ENCODE measurements at regions not wholly inside any gene's neighbourhood (a gene's known extent, or its start where the extent isn't known, plus 50 kb on each side); places are given as distances from the start of the nearest gene placed in this dataset.
"Not testable (repeated sequence)": the region's sequence is repeated elsewhere in the genome, so short reads cannot be mapped to it uniquely, and the experiment has no call there.

- Histone ChIP-seq H3K27ac (no peak overlapping the region), H3K9me3 (no peaks in the 10 kb centered on the region), H3K4me1 (no peaks in the 10 kb centered on the region), H3K4me3 (no peak overlapping the region), H3K36me3 (no peaks in the 10 kb centered on the region), H3K27me3 (no peaks in the 10 kb centered on the region)
- no peak for DNase-seq (ENCODE audit: low spot score in 2 of 2)
- intact Hi-C loops (cut with DNase I), result no loop called here
- TF ChIP-seq CTCF (IDR thresholded peaks at IDR 0.05), result no peak
These were observed 124.0 kb upstream of the TBX5 start for GRCh38 chr12:114529966-114530365.

GRCh38 chr12:114528766-114529165 is 122.8 kb upstream of the TBX5 start:
- H3K4me3 ChIP-seq, result no peak overlapping the region
- no peak overlapping the region for H3K27ac ChIP-seq
- TF ChIP-seq CTCF (IDR thresholded peaks at IDR 0.05), result no peak
- H3K4me1 ChIP-seq, result no peaks in the 10 kb centered on the region
- no peak for DNase-seq (ENCODE audit: low spot score in 2 of 2)
- no peaks in the 10 kb centered on the region for H3K36me3 ChIP-seq
- H3K9me3 ChIP-seq, result no peaks in the 10 kb centered on the region
- intact Hi-C loops (cut with DNase I), result no loop called here
- no peaks in the 10 kb centered on the region for H3K27me3 ChIP-seq

GRCh38 chr12:114521160-114521559 is 115.2 kb upstream of the TBX5 start:
- intact Hi-C loops (cut with DNase I); H3K36me3 ChIP-seq; H3K4me3 ChIP-seq; H3K4me1 ChIP-seq; H3K9me3 ChIP-seq; DNase-seq (ENCODE audit: low spot score in 2 of 2); H3K27ac ChIP-seq; H3K27me3 ChIP-seq: not testable (repeated sequence)

GRCh38 chr12:114512351-114512750 is 106.4 kb upstream of the TBX5 start:
- H3K27me3 ChIP-seq, result no peaks in the 10 kb centered on the region
- intact Hi-C loops (cut with DNase I), result no loop called here
- no peak for DNase-seq (ENCODE audit: low spot score in 2 of 2)
- H3K27ac ChIP-seq, result no peak overlapping the region
- TF ChIP-seq CTCF (IDR thresholded peaks at IDR 0.05), result no peak
- H3K9me3 ChIP-seq, result no peaks in the 10 kb centered on the region
- H3K4me1 ChIP-seq, result no peaks in the 10 kb centered on the region
- H3K36me3 ChIP-seq, result no peaks in the 10 kb centered on the region
- no peak overlapping the region for H3K4me3 ChIP-seq

- intact Hi-C loops (cut with DNase I), result loop anchor here (1.0 to 5.0 kb wide), 3 partner anchors 342 to 541 kb away; partner anchors contain the start of gene RBM19
- no peaks in the 10 kb centered on the region for H3K27me3 ChIP-seq
- H3K4me1 ChIP-seq, result no peaks in the 10 kb centered on the region
- TF ChIP-seq CTCF (IDR thresholded peaks at IDR 0.05), result peak; percentile 56 to 78 (median 57)
- H3K4me3 ChIP-seq, result no peak overlapping the region
- H3K27ac ChIP-seq, result no peak overlapping the region
- peak in 1 of 2 donors; percentile 79 for DNase-seq (ENCODE audit: low spot score in 2 of 2)
- no peaks in the 10 kb centered on the region for H3K36me3 ChIP-seq
- H3K9me3 ChIP-seq, result no peaks in the 10 kb centered on the region
These were observed 102.7 kb upstream of the TBX5 start for GRCh38 chr12:114508529-114509129.

GRCh38 chr12:114506651-114507050 is 100.7 kb upstream of the TBX5 start:
- Histone ChIP-seq H3K36me3 (no peaks in the 10 kb centered on the region), H3K4me1 (no peaks in the 10 kb centered on the region), H3K9me3 (no peaks in the 10 kb centered on the region), H3K27me3 (no peaks in the 10 kb centered on the region), H3K4me3 (no peak overlapping the region), H3K27ac (no peak overlapping the region)
- TF ChIP-seq CTCF (IDR thresholded peaks at IDR 0.05), result no peak
- intact Hi-C loops (cut with DNase I), result loop anchor here (5.0 kb wide), 1 partner anchor 539 kb away; the partner anchor contains the start of gene RBM19
- no peak for DNase-seq (ENCODE audit: low spot score in 2 of 2)

Data from ascending aorta (tissue), 2 donors.